K562 (cell line): ENCODE measurements at regions not wholly inside any gene's neighbourhood (a gene's known extent, or its start where the extent isn't known, plus 50 kb on each side); places are given as distances from the start of the nearest gene placed in this dataset.

Experiments
- ARID1B ChIP-seq: fragments of 450-650 bp; IDR thresholded peaks from 2 replicates; pipeline ENCODE4 v1.6.1; 2016; ENCODE audit warnings: antibody characterized with exemption, mild to moderate bottlenecking, inconsistent platforms
- ASH1L ChIP-seq: fragments of 450-650 bp; IDR thresholded peaks from 2 replicates; pipeline ENCODE4 v1.6.1; 2018; ENCODE audit warnings: borderline replicate concordance, mild to moderate bottlenecking, low read depth; ENCODE audit not compliant: partially characterized antibody
- CBFA2T3 ChIP-seq: fragments of 450-650 bp; IDR thresholded peaks from 2 replicates; pipeline ENCODE4 v1.6.1; 2017
- CSDE1 ChIP-seq, 2 experiments: fragments of 450-650 bp; IDR thresholded peaks; 2 replicates each; pipeline ENCODE4 v1.6.1; 2016; ENCODE audit warnings: mild to moderate bottlenecking in 1 of 2
- DPF2 ChIP-seq: fragments of 450-650 bp; IDR thresholded peaks from 2 replicates; pipeline ENCODE4 v1.6.1; 2016
- FOXK2 ChIP-seq, 2 experiments: fragments of 450-650 bp; IDR thresholded peaks in 1 of 2; conservative IDR thresholded peaks in 1 of 2; 2 replicates each; pipeline ENCODE4 v1.6.1; 2016; ENCODE audit warnings: low read depth in 2 of 2, mild to moderate bottlenecking in 1 of 2
- HDAC1 ChIP-seq, 2 experiments: fragments of 450-650 bp; IDR thresholded peaks; 2 replicates each; pipeline ENCODE4 v1.6.1; 2016 to 2017; ENCODE audit warnings: inconsistent platforms in 1 of 2, mild to moderate bottlenecking in 1 of 2, moderate library complexity in 1 of 2
- HEY1 ChIP-seq: fragments of 250-450 bp; sonication (Bioruptor Pico); IDR thresholded peaks from 2 replicates; pipeline ENCODE4 v1.5.0; 2020; ENCODE audit warnings: mild to moderate bottlenecking, moderate library complexity, borderline replicate concordance
- HMBOX1 ChIP-seq: sonication (generic); IDR thresholded peaks from 2 replicates; pipeline ENCODE4 v1.6.1; 2016
- KDM1A ChIP-seq, 2 experiments: fragments of 450-650 bp; IDR thresholded peaks; 2 replicates each; pipeline ENCODE4 v1.6.1; 2016; ENCODE audit warnings: mild to moderate bottlenecking in 2 of 2
- SMAD2 ChIP-seq: fragments of 150-350 bp; IDR thresholded peaks from 2 replicates; pipeline ENCODE4 v1.6.1; 2014; ENCODE audit warnings: low read depth, mild to moderate bottlenecking, low read length
- SMAD4 ChIP-seq: fragments of 250-450 bp; sonication (Bioruptor Pico); conservative IDR thresholded peaks from 2 replicates; pipeline ENCODE4 v1.8.0; 2021; ENCODE audit warnings: inconsistent platforms, mild to moderate bottlenecking, moderate library complexity
- SMARCA4 ChIP-seq: fragments of 450-650 bp; IDR thresholded peaks from 2 replicates; pipeline ENCODE4 v1.6.1; 2016
- SMARCE1 ChIP-seq: fragments of 450-650 bp; IDR thresholded peaks from 2 replicates; pipeline ENCODE4 v1.7.1; 2016; ENCODE audit warnings: mild to moderate bottlenecking
- TEAD4 ChIP-seq, 2 experiments: sonication (generic) in 1 of 2; formaldehyde crosslinking in 1 of 2; IDR thresholded peaks; 2 replicates each; pipeline versions ENCODE4 v1.6.1 to v1.8.0; 2012 to 2022; ENCODE audit warnings: borderline replicate concordance in 1 of 2, inconsistent platforms in 1 of 2, low read length in 1 of 2, mild to moderate bottlenecking in 1 of 2, missing genetic modification reagents in 1 of 2
- ZBTB11 ChIP-seq, 3 experiments: fragments of 200-800 bp in 1 of 3; fragments of 250-450 bp in 1 of 3; fragments of 450-650 bp in 1 of 3; sonication (Bioruptor Pico) in 1 of 3; sonication (Bioruptor generic) in 1 of 3; formaldehyde crosslinking in 1 of 3; IDR thresholded peaks; 2 replicates each; pipeline versions ENCODE4 v1.6.1 to v1.8.0; 2016 to 2022; ENCODE audit warnings: mild to moderate bottlenecking in 2 of 3, missing genetic modification characterization in 2 of 3, missing compliant biosample characterization in 1 of 3, moderate library complexity in 1 of 3
- ZNF395 ChIP-seq: fragments of 200-800 bp; sonication (Bioruptor generic); IDR thresholded peaks from 2 replicates; pipeline ENCODE4 v1.6.1; 2017; ENCODE audit warnings: missing genetic modification characterization, missing compliant biosample characterization
- TF ChIP-seq, protein P1 (sequence below), 2 experiments: IDR thresholded peaks in 1 of 2; conservative IDR thresholded peaks in 1 of 2; 2 replicates each; pipeline ENCODE4 v1.6.1; 2016; ENCODE audit warnings: low read depth in 2 of 2, mild to moderate bottlenecking in 1 of 2, missing compliant biosample characterization in 1 of 2, missing genetic modification characterization in 1 of 2, moderate library complexity in 1 of 2

GRCh38 chr5:148746826-148747535 is 79.4 kb upstream of the ADRB2 start (continued):
- TF ChIP-seq ZBTB11 (CRISPR knock-in tag; IDR thresholded peaks at IDR 0.05) (0 out of 6 replicates have a peak, but pooled peaks of 1 of the 3 experiments have one; percentile 37), SMARCA4 (peak; percentile 71), SMARCE1 (peak; percentile 64; the same call in 1 of the 2 replicates), HMBOX1 (peak; percentile 91), ARID1B (peak; percentile 84), TEAD4 (IDR thresholded peaks at IDR 0.05; ENCODE audit: low read length) (peak; percentile 96), TEAD4 (CRISPR knock-in tag; IDR thresholded peaks at IDR 0.05; ENCODE audit: borderline replicate concordance) (no peak), FOXK2 (conservative IDR thresholded peaks at IDR 0.05 in 1 of 2, IDR thresholded peaks at IDR 0.05 in 1 of 2; ENCODE audit: low read depth in 2 of 2) (no peak), CSDE1 (IDR thresholded peaks at IDR 0.05) (no peak), SMAD4 (CRISPR knock-in tag) (peak; percentile 26; the same call in 1 of the 2 replicates), DPF2 (peak; percentile 53; the same call in 1 of the 2 replicates), ZNF395 (CRISPR knock-in tag) (no peak; the same call in 1 of the 2 replicates), HEY1 (CRISPR knock-in tag) (0 out of 2 replicates have a peak, but pooled peaks have one; percentile 42), HDAC1 (IDR thresholded peaks at IDR 0.05) (0 out of 4 replicates have a peak, but pooled peaks of 1 of the 2 experiments have one; percentile 15), ASH1L (no peak), KDM1A (IDR thresholded peaks at IDR 0.05) (peak in 1 of 2 experiments; percentile 18; a peak in 1 of 4 replicates), SMAD2 (no peak), CBFA2T3 (peak; percentile 87)
- TF ChIP-seq, protein P1, sequence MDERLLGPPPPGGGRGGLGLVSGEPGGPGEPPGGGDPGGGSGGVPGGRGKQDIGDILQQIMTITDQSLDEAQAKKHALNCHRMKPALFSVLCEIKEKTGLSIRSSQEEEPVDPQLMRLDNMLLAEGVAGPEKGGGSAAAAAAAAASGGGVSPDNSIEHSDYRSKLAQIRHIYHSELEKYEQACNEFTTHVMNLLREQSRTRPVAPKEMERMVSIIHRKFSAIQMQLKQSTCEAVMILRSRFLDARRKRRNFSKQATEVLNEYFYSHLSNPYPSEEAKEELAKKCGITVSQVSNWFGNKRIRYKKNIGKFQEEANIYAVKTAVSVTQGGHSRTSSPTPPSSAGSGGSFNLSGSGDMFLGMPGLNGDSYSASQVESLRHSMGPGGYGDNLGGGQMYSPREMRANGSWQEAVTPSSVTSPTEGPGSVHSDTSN (CRISPR knock-in tag; IDR thresholded peaks at IDR 0.05; ENCODE audit: low read depth): no peak
- TF ChIP-seq, protein P1 (tag; conservative IDR thresholded peaks at IDR 0.05; ENCODE audit: low read depth): peak; percentile 54
